ENCODE measurements at regions not wholly inside any gene's neighbourhood (a gene's known extent, or its start where the extent isn't known, plus 50 kb on each side); places are given as distances from the start of the nearest gene placed in this dataset.

DNA sequence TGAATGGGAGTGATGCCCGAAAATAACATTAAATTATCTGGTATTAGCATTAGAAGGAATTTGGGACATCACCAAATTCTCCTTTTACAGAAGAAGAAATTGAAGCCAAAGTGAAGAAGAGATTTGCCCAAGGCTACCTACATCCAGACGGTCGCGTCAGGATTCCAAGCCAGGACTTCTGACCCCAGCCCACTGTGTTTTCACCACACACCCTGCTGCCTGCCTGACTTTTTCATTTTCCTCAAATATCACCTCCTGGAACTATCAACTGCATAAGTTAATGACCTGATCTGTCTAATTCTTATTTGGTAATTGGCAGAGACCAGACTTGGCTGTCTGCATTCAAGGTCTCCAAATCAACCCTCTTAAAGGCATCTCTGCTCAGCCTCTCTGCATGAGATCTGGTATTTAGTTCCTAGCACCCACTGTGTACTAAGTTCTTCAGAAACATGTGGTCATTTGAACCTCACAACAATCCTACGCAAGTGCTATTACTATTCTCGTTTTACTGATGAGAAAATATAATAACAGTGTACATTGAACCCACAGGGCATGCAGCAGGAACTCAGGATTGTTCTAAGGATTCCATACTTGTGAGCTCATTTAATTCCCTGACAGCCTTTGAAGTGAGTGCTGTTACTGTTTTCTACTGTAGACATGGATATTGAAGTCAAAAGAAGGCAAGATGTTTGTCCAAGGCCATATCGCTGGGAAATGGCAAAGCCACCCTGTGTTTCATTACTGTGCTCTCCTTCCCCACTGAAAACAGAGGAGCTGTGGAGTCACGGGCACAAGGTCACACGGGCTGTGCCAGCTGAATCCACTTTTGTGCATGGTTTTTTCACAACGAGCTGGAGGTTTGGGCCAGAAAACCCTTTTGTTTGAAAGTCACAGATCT is 195.2 kb upstream of the C1QTNF7 start:
- no peak for DNase-seq

DNA sequence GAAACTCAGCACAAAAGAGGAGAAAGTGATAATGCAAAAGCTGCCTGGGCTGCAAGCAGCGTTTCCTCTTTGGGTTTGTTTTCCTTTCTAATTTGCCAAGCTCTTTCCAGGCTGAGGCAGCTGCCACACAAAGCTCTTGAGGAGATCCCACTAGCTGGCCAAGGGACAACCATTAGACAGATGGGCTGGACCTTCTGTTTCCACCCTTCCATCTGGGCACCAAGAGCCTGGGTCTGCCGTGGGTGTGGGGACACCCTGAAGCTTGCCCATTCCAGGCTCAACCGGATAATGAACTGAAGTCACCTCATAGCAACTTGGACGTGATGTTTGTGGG is 194.6 kb upstream of the C1QTNF7 start:
- DNase-seq: peak; percentile 14 to 17

DNA sequence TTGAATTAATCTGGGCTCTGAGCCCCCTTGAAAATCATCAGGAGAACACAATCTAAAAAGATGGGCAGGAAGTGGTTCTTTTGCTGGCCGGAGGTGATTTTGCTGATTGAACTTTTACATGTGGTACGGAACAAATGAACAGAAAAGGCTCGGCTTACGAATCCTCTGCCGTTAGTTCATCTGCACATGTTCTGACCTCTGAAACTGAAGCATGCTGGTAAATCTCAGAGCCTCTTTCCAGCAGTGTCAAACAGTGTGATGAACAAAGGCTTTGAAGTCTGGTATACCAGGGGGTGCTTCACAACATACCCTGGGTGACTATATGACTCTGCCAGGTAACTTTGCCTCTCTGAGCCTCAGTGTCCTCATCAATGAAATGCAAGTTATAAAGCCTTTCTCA is 194.2 kb upstream of the C1QTNF7 start:
- no peak for DNase-seq

DNA sequence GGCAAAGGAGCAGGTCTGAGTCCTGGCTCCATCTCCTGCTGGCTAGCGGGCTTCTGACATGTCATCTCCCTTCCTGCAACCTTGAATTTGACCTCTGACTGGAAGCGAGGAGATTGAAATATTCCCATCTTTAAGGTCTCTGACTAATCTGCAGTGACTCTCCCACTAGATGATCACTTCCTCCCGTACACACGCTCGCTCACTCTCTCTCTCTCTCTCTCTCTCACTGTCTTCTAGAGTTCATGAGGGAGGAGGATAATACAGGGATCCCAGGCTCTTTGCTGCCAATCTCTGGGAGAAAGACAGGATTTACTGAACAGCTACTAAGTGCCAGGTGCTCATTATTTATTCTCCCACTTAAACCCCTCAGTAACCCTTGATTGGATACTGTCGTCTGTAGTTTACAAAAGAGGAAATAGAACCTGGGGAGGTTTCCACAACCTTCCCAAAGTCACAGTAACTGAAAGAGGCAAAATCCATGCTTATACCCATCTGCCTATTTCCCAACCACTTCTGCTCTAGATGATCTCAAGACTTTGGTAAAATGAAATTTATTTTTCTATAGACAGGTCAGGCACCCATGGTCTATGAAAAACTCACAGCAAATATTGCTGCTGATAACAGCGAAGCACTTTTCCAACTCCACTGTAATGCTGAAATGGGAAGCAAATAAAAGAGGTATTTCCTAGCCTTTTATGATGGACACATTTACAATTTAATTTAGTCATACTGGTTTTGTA is 193.5 kb upstream of the C1QTNF7 start:
- DNase-seq: no peak

DNA sequence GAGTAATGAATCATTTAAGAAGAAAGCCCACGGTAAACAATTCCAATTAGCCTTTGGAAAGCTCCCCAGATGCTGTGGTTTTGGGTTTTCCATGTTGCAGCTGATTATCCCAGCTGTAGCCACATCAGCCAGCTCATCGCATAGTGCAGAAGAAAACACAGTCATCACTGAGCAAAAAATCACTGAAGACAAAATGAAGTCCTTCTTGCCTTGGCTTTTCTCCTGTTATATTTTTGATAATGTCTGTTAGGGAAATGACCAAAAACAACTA is 193.0 kb upstream of the C1QTNF7 start:
- DNase-seq: no peak

DNA sequence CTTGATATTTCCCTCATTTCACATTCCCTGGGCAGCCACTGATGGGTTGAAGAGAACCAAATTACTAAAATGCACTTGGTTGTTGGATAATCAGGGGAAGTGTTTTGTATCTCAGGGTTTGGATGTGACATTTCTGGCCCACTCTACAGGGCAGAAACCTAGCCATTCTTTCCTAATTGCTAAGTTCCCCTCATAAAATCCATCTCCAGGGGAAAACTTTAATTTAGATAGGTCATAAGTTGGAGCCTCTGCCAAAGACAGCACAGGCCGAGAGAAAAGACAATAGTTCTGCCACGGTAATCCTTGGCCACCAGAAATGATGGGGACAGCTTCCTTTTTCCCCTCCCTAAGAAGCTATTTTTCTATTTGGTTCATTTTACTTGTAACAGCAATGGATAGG is 192.7 kb upstream of the C1QTNF7 start:
- no peak for DNase-seq

DNA sequence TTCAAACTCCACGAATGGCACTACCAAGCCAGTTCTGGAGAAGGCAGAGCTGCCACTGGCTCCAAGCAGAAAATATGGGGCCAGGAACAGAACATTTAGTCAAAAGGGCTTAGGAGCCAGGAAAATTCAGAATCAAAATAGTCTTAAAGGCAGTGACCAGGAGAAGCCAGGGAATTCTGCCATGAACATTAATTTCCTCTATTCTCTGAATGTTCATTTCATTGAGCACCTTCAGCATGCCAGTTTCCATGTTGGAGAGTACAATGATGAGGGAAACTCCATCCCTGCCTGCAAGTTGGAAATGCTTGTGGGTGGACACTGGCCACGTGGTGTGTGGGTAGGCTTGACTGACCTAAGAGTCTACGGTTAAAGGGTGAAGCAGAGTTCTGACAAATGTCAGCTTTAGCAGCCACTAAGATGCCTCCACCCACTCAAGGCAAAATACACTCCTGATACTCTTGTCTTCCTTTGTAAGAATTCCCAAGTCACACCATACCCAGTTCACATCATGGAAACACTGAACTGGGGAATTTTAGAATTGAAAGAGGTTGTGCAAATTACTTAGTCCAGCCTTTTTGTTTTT is 190.1 kb upstream of the C1QTNF7 start:
- DNase-seq: no peak

DNA sequence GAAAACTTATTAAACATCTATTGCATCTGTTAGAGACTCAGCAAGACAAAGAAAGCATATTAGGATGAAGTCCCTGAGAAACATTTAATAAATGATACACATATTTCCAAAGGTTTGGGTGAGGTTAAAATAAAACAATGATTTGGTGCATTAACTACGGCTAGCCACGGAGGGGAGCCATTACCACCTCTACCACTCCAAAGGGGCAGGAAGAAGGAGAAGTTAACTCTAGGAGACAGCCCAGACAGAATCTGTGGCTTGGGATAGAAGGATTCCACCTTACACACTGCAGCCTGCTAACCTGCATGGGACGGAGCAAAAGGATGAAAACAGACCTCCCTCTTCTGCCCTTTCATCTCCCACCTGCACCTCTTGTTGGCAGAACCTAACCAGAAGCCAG is 189.1 kb upstream of the C1QTNF7 start:
- DNase-seq: peak; percentile 30 to 32

DNA sequence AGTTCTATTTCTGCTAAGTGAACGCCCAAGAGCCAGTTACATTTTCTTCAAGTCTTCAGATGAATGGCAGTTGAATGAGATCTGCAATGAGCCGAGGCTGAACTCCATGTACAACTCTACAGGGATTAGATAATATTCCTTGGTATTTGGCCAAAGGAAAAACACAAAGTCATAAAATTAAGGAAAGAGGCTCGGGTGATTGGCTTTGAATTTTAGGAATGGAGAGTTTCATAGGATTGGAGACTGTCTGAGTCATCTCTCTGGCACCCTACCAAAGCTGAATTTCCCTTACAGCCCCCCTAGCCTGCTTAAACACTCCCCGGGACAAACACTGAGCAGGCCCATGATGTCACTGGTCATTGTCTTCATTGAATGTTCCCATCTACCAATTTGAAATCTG is 188.0 kb upstream of the C1QTNF7 start:
- DNase-seq: no peak

DNA sequence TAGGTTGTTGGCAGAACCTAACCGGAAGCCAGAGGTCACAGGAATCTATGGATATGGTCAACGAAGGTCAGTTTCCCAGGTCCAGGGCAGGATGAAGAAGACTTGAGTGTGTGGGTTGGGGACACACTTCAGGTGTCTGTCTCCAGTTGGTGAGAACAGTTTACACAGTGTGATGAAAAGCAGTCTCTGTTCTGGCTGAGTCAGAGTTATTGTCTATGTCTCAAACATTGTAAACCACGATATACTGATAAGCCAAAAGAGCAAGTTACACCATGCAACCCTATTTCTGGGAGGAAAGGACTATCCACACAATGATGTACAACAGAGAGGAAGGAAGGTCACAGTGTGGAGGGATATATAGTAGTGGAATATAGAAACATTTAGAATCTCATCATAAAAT is 187.1 kb upstream of the C1QTNF7 start:
- no peak for DNase-seq

DNA sequence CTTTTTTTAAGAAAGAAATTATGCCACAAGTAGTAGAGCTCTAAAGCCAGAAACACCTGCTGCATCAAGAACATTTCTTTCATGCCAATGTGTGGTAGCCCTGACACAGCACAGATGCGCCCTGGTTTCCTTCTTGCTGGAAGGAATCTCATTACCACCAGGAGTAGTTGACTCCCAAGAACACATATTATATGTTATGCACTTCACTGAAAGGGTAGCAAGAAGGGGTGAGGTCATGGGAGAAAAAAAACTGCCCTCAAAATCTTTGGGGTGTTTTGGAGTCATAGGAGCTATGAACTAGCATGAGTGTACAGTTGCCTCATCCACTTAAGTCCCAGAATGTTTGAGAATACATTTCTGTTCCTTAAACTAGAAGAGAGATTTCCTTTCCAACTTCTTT is 185.8 kb upstream of the C1QTNF7 start:
- no peak for DNase-seq

DNA sequence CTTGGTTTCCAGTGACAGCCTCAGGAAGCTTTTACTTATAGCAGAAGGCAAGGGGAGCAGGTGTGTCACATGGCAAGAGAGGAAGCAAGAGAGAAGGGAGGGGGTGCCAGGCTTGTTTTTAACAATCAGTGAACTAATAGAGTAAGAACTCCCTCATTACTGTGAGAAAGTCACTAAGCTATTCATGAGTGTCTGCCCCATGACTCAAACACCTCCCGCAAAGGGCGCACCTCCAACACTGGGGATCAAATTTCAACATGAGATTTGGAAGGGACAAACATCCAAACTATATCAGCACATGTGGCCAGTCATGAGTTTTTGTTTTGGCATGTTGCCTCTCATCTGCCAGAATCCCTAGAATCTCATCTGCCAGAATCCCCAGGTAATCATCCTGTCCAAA is 183.5 kb upstream of the C1QTNF7 start:
- no peak for DNase-seq

DNA sequence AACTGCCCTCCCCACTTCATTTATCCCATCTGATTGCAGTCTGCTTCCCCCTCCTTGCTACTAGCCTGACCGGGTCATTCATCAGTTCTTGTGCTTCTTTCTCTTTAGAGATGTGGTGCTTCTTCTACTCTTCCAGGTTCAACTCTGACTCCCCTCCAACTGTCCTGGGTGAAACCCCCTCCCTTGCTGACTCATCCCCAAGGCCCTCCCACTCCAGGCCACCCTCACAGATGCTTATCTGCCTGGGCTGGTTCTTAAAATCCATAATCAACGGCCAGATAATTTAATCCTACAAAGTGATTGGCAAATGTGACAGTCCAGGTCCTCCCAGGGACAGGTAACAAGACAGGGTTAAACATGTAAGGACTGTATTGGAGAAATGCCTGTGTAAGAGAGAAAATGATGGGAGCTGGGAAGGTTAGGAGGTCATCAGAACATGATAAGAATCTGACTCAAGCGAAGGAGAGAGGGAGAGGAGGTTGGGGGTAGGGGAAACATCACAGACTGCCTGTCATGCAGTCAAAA is 182.8 kb upstream of the C1QTNF7 start:
- no peak for DNase-seq

DNA sequence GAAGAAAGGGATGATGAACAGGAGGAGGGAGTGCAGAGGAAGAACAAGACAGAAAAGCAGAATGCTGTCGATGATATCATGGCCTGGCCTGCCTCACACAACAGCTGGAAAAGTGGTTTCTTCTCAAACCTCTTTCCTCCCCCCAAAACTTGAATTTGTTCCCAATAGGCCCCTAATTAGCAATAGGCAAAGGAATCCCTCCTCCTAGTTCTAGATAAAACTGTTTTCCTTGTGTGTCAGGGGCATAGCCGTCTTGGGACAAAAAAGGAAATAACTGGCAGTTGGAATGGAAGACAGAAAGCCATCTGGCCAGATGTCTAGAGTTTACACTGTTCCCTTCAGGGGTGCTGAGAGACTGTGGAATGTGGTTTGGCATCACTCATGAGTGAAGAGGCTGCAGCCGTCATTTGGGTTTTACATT is 177.8 kb upstream of the C1QTNF7 start:
- DNase-seq: no peak

DNA sequence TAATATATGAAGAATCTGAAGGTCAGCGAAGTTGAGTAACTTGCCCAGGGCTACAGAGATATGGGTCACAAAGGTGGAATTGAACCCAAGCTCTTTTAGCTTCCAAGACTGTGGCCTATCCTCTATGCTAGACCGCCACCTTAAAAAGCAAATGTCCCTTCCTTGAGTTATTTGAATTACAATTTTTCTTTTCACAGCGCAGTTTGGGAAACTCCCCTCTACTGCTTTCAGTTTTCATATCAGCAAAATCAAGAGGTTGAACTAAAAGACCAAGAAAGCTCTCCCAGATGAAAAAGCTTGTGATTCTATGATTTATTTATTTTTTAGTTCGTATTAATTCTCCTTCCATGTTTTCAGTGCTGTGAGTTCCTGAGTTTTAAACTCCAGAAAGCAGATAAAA is 174.5 kb upstream of the C1QTNF7 start:
- DNase-seq: no peak

DNA sequence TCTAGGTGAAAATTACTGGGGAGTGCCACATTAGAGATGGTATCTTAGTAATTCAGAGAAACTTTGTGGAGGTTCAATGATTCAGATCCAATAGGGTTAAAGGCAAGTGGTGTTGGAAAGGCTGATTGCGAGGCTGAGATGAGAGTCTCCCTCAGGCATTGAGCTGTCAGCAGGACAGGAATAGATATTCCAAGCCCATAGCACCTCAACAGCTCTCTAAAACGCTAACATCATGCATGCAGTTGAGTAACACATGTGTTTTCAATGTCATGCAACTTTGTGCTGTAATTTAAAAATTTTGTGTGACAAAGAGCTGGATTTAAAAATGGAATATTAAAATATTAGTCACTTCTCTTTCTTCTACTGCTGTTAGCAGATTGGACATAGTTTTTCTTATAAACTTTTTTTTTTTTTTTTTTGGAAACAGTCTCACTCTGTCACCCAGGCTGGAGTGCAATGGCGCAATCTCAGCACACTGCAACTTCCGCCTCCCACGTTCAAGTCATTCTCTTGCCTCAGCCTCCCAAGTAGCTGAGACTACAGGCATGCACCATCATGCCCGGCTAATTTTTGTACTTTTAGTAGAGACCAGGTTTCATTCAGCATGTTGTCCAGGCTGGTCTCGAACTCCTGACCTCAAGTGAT is 173.5 kb upstream of the C1QTNF7 start:
- no peak for DNase-seq

DNA sequence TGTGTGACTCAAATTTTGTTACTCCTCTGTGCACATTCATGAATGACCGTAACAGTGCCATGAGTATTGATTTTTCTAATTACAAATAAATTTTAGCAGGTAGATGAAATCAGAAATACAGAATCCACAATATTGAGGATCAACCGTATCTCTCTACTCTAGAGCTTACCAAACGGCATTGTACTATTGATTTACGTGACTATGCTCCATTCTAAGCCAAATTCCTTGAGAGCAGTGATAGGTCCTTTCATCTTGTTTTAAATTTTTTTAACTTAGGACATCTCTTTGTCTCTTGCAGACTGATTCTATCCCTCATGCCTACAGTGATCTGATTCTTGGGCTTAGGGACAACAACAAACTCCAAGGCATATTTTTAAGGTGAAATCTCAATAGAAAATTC is 172.3 kb upstream of the C1QTNF7 start:
- no peak for DNase-seq

DNA sequence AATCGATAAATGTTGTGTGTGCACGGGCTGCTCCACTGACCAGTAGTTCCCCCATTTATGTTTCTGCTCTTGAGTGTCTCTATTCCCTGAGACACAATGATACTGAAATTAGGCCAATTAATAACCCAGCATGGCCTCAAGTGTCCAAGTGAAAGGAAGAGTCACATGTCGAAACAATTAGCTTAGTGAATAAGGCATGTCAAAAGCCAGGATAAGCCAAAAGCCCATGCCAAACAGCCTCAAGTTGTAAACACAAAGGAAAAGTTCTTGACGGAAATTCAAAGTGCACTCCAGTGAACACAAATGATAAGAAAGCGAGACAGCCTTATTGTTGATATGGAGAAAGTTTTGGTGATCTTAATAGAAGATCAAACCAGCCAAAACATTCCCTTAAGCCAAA is 167.1 kb upstream of the C1QTNF7 start:
- DNase-seq: no peak

DNA sequence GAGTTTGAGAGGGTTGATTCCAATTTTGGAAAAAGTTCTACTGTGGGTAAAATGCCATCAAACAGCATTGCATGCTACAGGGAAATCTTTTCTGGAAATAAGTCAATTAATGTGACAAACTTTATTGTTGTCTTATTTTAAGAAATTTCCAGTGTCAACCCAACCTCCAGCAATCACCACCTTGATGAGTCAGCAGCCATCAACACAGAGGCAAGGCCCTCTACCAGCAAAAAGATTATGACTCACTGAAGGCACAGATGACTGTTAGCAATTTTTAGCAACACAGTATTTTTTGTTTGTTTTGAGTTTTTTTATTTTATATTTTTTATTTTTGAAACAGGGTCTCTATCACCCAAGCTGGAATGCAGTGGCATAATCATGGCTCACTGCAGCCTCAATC is 165.4 kb upstream of the C1QTNF7 start:
- no peak for DNase-seq

DNA sequence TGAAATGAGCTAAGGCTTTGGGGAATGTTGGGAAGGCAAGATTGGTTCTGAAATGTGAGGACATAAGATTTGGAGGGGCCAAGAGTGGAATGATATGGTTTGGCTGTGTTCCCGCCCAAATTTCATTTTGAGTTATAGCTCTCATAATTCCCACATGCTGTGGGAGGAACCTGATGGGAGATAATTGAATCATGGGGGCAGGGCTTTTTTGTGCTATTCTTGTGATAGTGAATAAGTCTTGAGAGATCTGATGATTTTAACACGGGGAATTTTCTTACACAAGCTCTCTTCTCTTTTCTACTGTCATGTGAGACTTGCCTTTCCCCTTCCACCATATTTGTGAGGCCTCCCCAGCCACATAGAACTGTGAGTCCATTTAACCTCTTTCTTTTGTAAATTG is 157.6 kb upstream of the C1QTNF7 start:
- DNase-seq: no peak

DNA sequence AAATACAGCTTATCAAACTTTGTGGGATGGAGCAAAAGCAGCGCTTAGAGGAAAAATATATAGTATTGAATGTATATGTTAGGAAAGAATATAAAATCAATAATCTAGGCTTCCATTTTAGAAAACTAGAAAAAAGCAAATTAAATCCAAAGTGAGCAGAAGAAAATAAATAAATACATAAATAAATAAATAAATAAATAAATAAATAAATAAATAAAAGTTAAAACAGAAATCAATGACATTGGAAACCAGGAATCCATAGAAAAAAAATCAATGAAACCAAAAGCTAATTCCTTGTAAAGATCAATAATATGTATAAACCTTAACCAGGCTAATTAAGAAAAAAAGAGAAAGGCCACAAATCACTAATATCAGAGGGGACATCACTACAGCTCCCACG is 141.8 kb upstream of the C1QTNF7 start:
- DNase-seq: no peak

DNA sequence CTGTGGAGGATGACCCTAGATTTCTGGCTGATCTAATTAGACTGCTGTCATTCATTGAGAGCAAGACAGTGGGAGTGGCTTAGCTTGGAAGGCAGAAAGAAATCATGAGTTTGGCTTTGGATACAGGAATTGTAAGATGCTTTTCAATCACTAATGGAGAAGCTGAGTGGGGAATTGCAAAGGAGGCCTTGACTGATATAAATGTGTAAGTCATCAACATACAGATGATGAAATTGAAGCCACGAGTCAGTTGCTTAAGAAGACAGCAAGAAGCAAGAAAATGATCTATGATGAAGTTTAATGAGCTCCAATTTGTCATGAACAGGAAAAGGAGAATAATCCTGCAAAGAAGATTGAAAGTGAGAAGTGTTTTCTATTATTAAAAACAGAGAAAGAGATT is 136.7 kb upstream of the C1QTNF7 start:
- DNase-seq: no peak

DNA sequence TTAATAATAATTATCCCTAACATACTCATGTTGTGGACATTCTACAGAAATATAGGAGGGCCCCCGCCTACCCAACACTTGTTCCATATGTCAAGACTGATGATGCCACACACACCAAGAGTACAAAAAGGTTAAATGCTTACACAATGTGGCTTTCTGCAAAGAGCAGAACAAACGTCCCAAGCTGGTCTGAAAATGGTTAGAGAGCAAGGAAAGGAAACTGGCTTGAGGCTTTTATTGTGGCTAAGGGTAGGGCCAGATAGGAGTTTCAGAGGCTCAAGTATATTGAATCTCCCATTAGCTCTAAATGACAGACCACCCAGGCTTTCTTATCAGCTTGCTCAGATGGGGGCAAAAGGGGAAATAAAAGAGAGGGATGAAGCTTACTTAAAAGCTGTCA is 134.1 kb upstream of the C1QTNF7 start:
- no peak for DNase-seq

DNA sequence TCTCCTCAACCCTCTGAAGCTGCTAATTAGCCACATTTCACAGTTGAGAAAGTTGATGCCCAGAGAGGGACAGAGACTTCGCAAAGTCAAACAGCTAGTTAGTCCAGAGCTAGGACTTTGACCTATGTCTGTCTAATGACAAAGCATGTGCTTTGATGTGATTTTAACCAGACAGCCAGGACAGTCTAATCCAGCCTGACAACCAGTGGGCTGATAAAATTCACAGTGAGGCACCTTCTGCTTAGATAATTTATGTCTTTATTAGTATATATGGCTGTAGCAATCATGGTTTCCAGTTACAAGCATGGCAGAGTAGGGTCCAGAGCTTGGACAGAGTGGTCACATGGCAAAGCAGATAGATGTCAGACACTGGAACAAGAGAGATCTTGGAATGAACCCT is 133.6 kb upstream of the C1QTNF7 start:
- no peak for DNase-seq
